Activated CD4-positive, alpha-beta T cell treated with anti-CD3 and anti-CD28 coated beads, Interleukin-2, amount 50 U/mL, for 16 hours (primary cell): ENCODE measurements at regions not wholly inside any gene's neighbourhood (a gene's known extent, or its start where the extent isn't known, plus 50 kb on each side); places are given as distances from the start of the nearest gene placed in this dataset.

Source experiments
- DNase-seq: peaks from one replicate; pipeline ENCODE4 v3.0.0-alpha.2; 2020

DNA sequence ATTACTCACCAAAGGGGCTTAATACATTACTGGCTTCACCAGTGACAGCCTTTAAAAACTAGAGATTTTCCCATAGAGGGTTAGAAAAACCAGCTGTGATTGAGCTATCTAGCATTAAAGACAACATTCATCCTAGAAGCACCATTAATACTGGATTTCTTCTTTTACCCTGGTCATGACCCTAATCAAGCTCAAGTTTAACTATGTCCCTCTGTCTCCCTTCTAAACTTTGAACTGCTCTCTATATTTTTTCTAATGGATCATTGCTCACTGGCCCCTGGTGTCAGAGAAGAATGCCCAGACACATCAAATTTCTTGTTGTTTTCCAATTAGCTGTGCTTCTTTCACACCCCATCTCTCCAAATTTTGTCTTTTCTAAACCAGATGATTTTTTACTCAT, 1101.3 kb downstream of the XPNPEP1 start:
- DNase-seq, result no peak

GRCh38 chr10:108819302-108819701, 1104.0 kb downstream of the XPNPEP1 start:
- DNase-seq, result no peak

DNA sequence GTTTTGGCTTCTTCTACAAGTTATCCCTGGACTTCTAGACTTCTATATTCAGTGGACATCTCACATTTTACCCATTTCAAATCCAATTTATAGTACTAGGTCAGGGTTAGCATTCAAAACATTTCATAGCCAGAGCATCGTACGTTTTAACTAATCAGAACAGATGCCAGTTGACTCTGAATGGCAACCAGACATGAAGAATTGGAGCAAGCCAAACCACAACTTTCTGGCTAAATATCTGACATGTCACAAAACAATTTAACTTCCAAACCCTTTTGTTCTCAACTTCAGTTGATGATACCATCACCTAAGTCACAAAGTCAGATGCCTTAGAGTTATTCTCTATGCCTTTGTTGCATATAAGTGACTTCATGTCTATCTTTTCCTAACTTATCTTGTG, 1105.7 kb downstream of the XPNPEP1 start:
- no peak for DNase-seq

GRCh38 chr10:108817135-108817534, 1106.2 kb downstream of the XPNPEP1 start:
- DNase-seq, result no peak

- no peak for DNase-seq
These were observed 1110.4 kb downstream of the XPNPEP1 start for GRCh38 chr10:108812906-108813305.

GRCh38 chr10:108812296-108812695, 1111.0 kb downstream of the XPNPEP1 start:
- no peak for DNase-seq

GRCh38 chr10:108808228-108808627, 1115.1 kb downstream of the XPNPEP1 start:
- DNase-seq, result no peak

GRCh38 chr10:108801775-108802517, 1121.4 kb downstream of the XPNPEP1 start:
- no peak for DNase-seq

DNA sequence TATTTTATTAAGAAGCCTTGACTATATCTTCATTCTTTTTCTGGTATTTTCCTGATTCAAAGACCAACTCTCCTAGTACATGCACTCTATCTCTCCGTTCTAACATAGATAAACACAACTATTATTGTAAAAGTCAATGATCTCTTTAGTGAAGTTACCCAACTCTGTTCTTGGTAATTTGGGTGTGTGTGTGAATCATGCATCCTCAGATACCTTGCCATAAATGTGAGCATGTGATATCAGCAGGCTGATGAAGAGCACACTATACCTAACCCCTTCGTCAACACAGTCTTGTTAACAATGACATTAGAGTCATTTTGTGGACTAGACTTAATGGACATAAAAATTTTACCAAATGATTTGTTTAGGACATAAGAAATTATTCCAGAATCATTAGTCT, 1122.1 kb downstream of the XPNPEP1 start:
- DNase-seq, result no peak

DNA sequence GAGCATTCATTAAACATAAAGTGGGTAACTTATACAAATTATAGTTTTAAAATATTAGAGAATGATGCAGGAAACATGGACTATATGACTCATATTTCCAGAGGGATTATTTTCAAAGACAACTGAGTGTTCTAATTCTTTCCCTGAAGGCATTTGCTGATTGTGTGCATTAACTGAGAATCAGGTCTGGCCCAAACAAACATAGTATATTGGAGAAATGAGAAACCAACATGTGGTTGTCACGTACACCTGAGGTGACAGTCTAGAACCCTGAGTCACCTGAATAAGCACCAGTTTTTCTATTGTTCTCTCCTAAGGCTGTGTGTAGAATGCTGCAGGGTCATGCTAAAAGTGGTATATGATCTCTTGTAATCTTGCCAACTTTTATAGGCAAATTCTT, 1125.7 kb downstream of the XPNPEP1 start:
- DNase-seq, result no peak

- peak; percentile 8 for DNase-seq
These were observed 1131.4 kb downstream of the XPNPEP1 start for GRCh38 chr10:108791794-108792474.

DNA sequence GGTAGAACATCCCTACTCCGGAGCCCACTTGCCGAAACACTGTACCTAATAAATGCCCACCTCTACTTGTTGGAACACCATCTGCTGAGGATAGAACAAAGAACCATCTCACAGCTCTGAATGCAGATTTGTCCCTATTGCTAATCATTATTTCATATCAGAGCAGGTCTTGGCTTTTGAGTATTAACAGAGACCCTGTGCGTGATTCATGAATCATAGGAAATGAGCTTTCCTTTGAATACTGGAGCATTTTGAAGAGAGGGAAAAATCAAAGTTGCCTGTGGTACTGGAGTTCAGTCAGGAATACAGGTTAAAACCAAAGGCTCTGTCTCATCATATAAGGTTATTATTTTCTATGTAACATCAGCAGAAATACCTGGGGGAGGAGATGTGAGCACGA, 1132.3 kb downstream of the XPNPEP1 start:
- DNase-seq, result no peak

DNA sequence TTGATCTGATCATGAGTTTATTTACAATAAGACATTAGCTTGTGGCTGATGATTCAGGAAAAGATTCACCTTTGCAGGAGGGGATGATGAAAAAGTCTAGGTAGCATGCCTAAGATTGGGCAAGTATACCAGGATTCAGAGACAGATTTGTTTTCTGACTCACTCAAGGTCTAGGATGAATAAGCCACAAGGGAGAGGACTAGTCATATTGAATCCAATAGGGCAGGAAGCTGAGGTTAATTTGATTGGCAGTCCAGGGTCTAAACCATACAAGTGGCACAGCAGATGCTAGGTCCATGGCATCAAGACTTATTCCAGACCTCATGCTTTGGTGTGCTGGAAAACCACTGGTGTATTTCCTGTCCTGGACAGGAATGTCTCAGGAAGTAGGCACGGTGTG, 1133.4 kb downstream of the XPNPEP1 start:
- peak; percentile 71 for DNase-seq

DNA sequence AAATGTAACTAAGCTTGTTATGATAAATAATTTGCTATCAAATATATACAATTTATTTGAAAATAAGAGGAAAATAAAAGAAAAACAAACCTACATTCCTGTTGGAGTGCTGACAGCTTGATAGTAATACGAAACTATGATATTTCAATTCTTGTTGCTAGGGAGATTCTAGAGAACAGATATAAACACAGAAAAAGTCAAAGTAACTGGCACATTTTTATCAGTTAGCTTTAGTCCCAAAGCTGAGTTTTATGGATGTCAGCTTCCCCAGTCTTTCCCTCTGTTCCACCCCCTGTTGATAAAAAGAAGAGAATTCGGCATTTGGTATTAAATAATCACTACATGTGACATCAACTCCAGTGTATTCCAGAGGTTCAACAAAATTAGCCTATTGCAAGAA, 1134.0 kb downstream of the XPNPEP1 start:
- no peak for DNase-seq

GRCh38 chr10:108788891-108789290, 1134.4 kb downstream of the XPNPEP1 start:
- no peak for DNase-seq

DNA sequence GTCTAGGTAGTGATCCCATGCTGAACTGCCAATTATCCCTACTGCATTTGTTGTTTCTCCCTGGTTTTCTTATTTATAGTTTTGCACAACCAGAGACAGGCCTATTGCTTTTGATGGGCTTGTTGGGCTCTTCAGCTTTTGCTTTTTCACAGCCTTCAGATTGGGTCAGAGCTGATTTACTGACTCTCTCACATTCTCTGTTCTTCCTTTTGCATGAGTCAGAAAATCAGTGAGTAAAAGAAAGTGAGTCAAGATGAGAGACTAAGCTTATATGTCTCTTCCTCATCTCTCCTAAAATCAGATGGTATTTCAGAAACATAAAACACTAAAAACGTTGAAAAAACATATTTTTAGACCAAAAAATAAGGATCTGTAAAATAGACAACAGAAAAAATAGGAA, 1135.4 kb downstream of the XPNPEP1 start:
- DNase-seq, result peak; percentile 12

DNA sequence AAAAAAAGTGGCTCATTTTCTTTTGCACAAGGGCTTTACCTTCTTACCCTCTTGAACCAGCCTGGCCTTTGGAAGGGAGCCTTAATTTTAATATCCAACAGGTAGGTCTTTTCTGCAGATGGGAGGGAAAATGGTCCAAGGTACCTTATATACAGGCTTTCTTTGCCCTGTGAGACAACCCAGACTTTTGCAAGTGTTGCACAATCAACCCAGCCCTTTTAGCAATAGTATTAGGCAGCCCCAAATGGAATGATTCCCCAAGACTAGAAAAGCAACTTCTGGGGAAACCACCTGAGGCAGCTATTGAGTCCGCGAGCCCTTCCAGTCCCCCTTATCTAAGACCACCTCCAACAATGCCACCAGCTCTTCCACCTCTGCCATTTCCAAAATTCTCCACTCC, 1138.3 kb downstream of the XPNPEP1 start:
- no peak for DNase-seq

GRCh38 chr10:108784534-108784933, 1138.8 kb downstream of the XPNPEP1 start:
- DNase-seq, result no peak

DNA sequence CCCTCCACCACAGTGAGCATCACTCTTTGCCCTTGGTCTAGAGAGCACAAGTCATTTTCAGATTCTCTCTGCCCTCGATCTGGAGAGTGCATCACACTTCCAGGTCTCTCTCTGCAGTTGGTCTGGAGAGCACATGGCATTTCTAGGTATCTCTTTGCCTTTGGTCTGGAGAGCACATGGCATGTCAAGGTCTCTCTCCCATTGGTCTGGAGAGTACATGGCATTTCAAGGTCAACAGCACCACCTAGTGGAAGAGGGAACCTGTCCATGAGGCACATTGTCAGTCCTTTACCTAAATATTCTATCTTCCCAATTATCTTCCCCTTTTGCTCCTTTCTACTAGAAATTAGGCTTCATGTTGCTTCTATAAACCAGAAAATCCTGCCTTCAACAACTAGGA, 1139.4 kb downstream of the XPNPEP1 start:
- peak; percentile 54 for DNase-seq

GRCh38 chr10:108782411-108782810, 1140.9 kb downstream of the XPNPEP1 start:
- no peak for DNase-seq

DNA sequence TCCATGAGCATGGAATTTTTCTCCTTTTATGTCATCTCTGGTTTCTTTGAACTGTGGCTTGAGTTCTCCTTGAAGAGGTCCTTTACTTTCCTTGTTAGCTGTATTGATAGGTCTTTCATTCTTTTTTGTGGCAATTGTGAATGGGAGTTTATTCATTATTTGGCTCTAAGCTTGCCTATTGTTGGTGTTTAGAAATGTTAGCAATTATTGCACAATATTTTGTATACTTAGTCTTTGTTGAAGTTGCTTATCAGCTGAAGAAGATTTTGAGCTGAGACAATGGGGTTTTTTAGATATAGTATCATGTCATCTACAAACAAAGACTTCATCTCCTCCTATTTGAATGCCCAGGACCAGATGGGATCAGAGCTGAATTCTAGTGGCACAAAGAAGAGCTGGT, 1143.8 kb downstream of the XPNPEP1 start:
- no peak for DNase-seq

GRCh38 chr10:108775911-108776475, 1147.3 kb downstream of the XPNPEP1 start:
- DNase-seq, result no peak

GRCh38 chr10:108771106-108771505, 1152.2 kb downstream of the XPNPEP1 start:
- no peak for DNase-seq

DNA sequence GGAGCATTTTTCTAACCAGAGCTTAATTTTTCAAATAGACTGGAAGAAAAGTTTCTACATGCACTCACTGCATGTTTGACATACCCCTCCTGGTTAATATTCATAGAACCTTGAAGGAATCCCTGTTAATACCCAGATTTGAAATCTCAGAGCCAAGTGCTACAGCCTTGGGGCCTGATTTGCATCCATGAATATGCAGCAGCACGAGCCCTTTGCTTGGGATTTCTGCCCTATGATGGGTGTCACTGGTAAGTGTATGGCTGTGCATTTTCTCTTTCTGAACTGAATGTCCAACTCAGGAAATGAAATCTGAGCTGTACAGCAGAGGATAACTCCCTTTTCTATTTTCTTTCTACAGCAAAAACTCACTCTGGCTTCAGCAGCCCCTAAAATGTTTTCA, 1157.5 kb downstream of the XPNPEP1 start:
- no peak for DNase-seq
